ENCODE measurements at regions not wholly inside any gene's neighbourhood (a gene's known extent, or its start where the extent isn't known, plus 50 kb on each side); places are given as distances from the start of the nearest gene placed in this dataset.
"Not testable (repeated sequence)": the region's sequence is repeated elsewhere in the genome, so short reads cannot be mapped to it uniquely, and the experiment has no call there.

GRCh38 chr11:15830741-15831428 is 525.5 kb downstream of the SOX6 start:
- in situ Hi-C loops (cut with HindIII; ENCODE audit: low pct_unique_long_range_greater_than_20kb, low sequenced_read_pairs), result no loop called here
- DNase-seq (ENCODE audit: low read depth in 1 of 2, low spot score in 1 of 2), result no peak
- TF ChIP-seq JUND (IDR thresholded peaks at IDR 0.05; ENCODE audit: low read depth), result no peak

DNA sequence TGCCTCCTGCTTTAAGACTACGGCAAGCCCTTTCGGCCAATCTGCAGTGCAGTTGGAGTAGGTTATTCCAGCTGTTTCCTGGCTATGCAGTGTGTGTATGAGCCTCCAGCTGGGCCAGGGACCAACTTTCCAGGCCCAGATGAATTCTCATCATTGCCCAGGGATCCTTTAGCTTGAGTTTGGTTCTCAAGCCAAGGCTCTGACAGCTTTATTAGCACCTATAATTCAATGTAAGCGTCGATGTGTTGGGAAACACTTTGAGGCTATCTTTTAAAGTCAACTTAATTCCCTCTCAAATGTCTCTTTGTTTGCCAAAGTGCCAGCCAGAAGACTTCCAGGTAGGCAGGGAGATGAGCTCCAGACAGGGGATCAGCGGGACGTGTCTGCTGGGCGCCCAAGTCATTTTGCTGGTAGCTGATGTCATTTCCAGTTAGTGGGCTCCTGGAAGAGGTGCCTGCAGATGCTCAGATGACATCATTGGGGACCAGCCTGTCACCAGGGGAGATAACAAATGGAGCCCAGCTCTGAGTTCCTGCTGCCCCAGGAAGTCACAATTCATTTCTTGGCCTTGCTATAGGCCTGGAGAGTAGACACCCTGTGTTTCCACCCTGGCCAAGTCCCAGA is 520.4 kb downstream of the SOX6 start:
- DNase-seq (ENCODE audit: low read depth in 1 of 2, low spot score in 1 of 2), result no peak
- TF ChIP-seq JUND (IDR thresholded peaks at IDR 0.05; ENCODE audit: low read depth), result no peak
- in situ Hi-C loops (cut with HindIII; ENCODE audit: low pct_unique_long_range_greater_than_20kb, low sequenced_read_pairs), result no loop called here

GRCh38 chr11:15836795-15837194 is 519.6 kb downstream of the SOX6 start:
- DNase-seq (ENCODE audit: low read depth in 1 of 2, low spot score in 1 of 2), result no peak
- in situ Hi-C loops (cut with HindIII; ENCODE audit: low pct_unique_long_range_greater_than_20kb, low sequenced_read_pairs), result no loop called here
- TF ChIP-seq JUND (IDR thresholded peaks at IDR 0.05; ENCODE audit: low read depth), result no peak

- no peak for TF ChIP-seq JUND (IDR thresholded peaks at IDR 0.05; ENCODE audit: low read depth)
- in situ Hi-C loops (cut with HindIII; ENCODE audit: low pct_unique_long_range_greater_than_20kb, low sequenced_read_pairs), result no loop called here
Measured at GRCh38 chr11:15837901-15838489, 518.4 kb downstream of the SOX6 start.

DNA sequence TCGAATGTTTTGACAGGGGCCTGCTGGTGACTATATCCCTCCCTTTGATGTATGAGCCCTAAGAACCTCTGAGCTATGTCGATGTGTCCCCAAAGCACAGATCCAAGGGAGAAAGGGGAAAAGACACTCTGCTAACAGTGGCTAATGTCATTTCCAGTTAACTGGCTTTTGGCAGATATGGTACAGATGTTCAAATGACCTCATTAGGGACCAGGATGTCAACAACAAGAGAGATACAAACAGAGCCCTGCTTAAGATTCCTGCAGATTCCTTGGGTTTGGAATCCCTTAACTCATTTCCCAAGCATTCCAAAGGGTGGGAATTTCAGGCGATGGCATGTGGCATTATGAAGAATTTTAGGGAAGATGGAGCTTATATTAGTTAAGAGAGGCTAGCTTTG is 517.3 kb downstream of the SOX6 start:
- in situ Hi-C loops (cut with HindIII; ENCODE audit: low pct_unique_long_range_greater_than_20kb, low sequenced_read_pairs), result no loop called here
- no peak for DNase-seq (ENCODE audit: low read depth in 1 of 2, low spot score in 1 of 2)
- no peak for TF ChIP-seq JUND (IDR thresholded peaks at IDR 0.05; ENCODE audit: low read depth)

More at GRCh38 chr11:15837901-15838489, 518.4 kb downstream of the SOX6 start:
- no peak for DNase-seq (ENCODE audit: low read depth in 1 of 2, low spot score in 1 of 2)

GRCh38 chr11:15840966-15841365 is 515.4 kb downstream of the SOX6 start:
- in situ Hi-C loops (cut with HindIII; ENCODE audit: low pct_unique_long_range_greater_than_20kb, low sequenced_read_pairs), result no loop called here
- TF ChIP-seq JUND (IDR thresholded peaks at IDR 0.05; ENCODE audit: low read depth), result no peak
- DNase-seq (ENCODE audit: low read depth in 1 of 2, low spot score in 1 of 2), result no peak

DNA sequence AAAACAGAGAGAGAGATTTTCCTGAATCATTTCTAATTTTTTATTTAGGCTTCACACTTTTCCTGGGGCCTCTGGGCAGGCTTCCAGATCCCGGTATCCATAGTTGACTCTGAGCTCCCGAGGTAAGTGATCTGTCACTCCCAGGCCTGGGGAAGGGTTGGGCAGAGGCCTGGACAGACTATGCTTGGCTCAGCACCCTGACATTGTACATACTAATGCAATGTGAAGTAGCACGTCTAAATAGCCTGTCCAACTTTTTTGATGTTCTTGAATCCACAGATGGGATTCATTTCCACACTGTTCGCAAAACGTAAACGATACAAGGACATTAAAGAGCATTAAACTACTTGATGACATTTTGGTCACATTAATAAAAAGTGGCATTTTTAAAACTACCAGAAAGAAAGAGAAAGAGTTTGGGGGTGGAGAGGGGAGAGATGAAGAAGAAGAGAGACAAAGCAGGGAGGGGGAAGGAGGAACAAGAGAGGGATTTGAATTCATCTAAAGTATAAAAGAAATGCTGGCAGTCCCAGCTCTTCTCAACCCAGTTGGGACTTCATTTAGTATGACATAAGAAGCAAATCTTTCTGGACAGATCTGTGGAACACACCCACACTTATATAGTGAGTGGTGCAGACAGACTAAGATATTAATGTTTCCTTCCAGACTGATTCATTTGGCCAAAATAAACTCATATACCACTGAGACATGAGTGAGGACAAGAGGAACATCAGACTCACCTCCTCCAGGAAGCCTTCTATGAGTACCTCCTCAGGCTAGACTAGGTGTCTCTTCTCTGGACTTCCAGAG is 514.2 kb downstream of the SOX6 start:
- no peak for DNase-seq (ENCODE audit: low read depth in 1 of 2, low spot score in 1 of 2)
- in situ Hi-C loops (cut with HindIII; ENCODE audit: low pct_unique_long_range_greater_than_20kb, low sequenced_read_pairs), result no loop called here
- TF ChIP-seq JUND (IDR thresholded peaks at IDR 0.05; ENCODE audit: low read depth), result no peak

DNA sequence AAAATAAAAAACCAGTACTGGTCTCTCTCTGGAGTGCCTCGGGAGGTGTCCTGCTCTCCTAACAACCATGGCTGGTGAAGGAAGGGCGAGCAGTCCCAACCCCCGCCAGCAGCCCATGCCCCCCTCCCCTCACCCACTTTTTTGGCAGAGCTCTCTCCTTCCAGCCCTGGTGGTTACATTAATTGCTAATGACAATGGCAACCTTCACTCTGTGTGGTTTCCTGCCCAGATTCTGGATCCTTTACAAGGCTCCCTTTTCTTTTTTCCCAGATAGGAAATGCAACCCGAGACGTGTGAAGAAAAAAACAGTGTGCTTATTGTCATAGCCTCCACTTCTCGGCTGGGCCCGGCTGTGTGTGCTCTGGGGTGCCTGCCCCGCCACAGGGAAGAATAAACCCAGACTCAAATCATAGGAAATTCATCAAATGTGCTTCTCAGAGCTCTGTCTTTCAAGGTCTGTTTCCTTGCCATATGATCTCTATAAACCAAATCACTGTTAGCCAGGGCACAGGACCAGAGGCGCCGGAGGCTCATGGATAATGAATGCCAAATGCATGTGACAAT is 513.0 kb downstream of the SOX6 start:
- in situ Hi-C loops (cut with HindIII; ENCODE audit: low pct_unique_long_range_greater_than_20kb, low sequenced_read_pairs), result no loop called here

DNA sequence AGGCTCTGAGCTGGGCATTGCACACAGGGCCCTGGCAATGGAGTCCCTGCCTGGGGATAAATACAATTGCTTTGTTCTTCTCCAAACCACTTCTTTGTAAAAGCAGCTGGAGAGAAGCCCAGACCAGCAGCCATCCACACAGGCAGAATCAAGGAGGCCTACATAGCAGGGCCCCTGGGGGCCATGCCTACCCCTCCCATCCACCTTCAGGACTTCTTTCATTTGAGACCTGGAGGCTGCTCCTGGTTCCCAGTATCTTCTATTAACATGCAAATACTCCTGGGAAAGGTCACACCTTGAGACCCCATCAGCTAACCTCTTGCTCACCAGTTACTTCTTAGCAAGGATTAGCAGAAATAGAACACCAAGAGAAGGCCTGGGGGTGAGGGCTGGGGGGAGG is 511.1 kb downstream of the SOX6 start:
- DNase-seq (ENCODE audit: low read depth in 1 of 2, low spot score in 1 of 2), result no peak
- in situ Hi-C loops (cut with HindIII; ENCODE audit: low pct_unique_long_range_greater_than_20kb, low sequenced_read_pairs), result no loop called here
- TF ChIP-seq JUND (IDR thresholded peaks at IDR 0.05; ENCODE audit: low read depth), result no peak

More for the DNA sequence above, 513.0 kb downstream of the SOX6 start:
- no peak for DNase-seq (ENCODE audit: low read depth in 1 of 2, low spot score in 1 of 2)
- no peak for TF ChIP-seq JUND (IDR thresholded peaks at IDR 0.05; ENCODE audit: low read depth)

GRCh38 chr11:15848631-15849168 is 507.6 kb downstream of the SOX6 start:
- TF ChIP-seq JUND (IDR thresholded peaks at IDR 0.05; ENCODE audit: low read depth), result no peak
- in situ Hi-C loops (cut with HindIII; ENCODE audit: low pct_unique_long_range_greater_than_20kb, low sequenced_read_pairs), result no loop called here
- no peak for DNase-seq (ENCODE audit: low read depth in 1 of 2, low spot score in 1 of 2)

DNA sequence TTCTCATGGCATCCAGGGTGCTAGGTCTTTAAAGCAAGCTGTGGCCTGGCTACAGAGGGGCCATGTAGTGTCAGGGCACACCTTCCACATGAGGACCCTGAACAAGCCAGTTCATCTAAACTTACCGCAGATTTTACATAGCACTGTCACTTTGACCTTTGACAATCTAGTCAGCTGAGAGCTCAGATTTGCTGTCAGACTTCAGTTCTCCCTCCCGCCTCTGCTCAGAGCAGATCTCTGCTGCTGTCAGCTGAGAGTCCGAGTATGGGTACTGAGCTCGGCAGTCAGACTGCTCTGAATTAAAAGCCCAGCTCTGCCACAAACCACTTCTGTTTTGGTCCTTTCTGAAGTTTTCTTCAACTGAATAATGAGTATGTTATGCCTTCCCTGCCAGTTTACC is 507.1 kb downstream of the SOX6 start:
- in situ Hi-C loops (cut with HindIII; ENCODE audit: low pct_unique_long_range_greater_than_20kb, low sequenced_read_pairs), result no loop called here

GRCh38 chr11:15850335-15850734 is 506.0 kb downstream of the SOX6 start:
- DNase-seq (ENCODE audit: low read depth in 1 of 2, low spot score in 1 of 2); in situ Hi-C loops (cut with HindIII; ENCODE audit: low pct_unique_long_range_greater_than_20kb, low sequenced_read_pairs): not testable (repeated sequence)

More for the DNA sequence above, 507.1 kb downstream of the SOX6 start:
- DNase-seq (ENCODE audit: low read depth in 1 of 2, low spot score in 1 of 2), result no peak
- TF ChIP-seq JUND (IDR thresholded peaks at IDR 0.05; ENCODE audit: low read depth), result no peak
